ENCODE measurements at regions not wholly inside any gene's neighbourhood (a gene's known extent, or its start where the extent isn't known, plus 50 kb on each side); places are given as distances from the start of the nearest gene placed in this dataset.

DNA sequence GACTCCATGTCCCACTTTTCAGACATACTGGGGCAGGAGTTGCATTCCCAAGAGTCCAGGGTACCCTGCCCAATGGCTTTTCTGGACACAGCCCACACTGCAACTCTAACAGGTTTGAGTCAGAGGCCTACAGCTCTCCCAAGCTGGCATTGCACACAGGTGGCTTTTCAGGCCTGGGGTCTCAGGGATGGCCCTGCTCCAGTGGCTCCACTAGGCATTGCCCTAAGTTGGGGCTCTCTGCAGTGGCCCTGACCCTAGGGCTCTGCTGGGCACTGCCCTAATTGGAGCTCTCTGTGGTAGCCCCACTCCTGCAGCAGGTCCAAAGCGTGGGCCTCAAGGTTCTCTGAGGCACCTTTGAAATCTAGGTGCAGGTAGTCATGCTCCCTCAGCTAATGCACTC lies 408.8 kb downstream of the SUCLA2 start:
- TF ChIP-seq, protein P1, sequence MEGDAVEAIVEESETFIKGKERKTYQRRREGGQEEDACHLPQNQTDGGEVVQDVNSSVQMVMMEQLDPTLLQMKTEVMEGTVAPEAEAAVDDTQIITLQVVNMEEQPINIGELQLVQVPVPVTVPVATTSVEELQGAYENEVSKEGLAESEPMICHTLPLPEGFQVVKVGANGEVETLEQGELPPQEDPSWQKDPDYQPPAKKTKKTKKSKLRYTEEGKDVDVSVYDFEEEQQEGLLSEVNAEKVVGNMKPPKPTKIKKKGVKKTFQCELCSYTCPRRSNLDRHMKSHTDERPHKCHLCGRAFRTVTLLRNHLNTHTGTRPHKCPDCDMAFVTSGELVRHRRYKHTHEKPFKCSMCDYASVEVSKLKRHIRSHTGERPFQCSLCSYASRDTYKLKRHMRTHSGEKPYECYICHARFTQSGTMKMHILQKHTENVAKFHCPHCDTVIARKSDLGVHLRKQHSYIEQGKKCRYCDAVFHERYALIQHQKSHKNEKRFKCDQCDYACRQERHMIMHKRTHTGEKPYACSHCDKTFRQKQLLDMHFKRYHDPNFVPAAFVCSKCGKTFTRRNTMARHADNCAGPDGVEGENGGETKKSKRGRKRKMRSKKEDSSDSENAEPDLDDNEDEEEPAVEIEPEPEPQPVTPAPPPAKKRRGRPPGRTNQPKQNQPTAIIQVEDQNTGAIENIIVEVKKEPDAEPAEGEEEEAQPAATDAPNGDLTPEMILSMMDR (IDR thresholded peaks at IDR 0.05): no peak
- TF ChIP-seq POLR2A (IDR thresholded peaks at IDR 0.05): no peak

Data from heart left ventricle (tissue), 13 donors.